ENCODE measurements at regions not wholly inside any gene's neighbourhood (a gene's known extent, or its start where the extent isn't known, plus 50 kb on each side); places are given as distances from the start of the nearest gene placed in this dataset.
"Not testable (repeated sequence)": the region's sequence is repeated elsewhere in the genome, so short reads cannot be mapped to it uniquely, and the experiment has no call there.

DNA sequence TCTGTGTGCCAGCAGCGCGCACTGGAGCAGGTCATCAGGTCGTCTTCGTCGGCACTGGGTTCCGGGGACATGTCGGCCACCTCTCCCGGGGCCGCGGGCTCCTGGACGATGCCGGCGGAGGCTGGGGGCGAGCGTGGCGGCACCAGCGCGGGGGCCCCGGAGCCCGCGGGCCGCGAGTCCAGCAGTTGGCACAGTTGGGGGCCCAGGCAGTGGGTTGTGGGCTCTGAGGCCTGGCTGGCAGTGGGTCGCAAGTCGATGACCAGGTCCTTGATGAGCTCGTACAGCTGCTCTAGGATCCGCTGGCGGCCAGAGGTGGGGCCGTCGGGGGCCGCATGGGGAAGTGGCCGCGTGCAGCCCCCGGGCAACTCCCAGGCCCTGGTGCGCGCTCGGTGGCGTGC is 300.5 kb downstream of the CCDC74A start:
- DNase-seq (ENCODE audit: low read depth) = no peak

DNA sequence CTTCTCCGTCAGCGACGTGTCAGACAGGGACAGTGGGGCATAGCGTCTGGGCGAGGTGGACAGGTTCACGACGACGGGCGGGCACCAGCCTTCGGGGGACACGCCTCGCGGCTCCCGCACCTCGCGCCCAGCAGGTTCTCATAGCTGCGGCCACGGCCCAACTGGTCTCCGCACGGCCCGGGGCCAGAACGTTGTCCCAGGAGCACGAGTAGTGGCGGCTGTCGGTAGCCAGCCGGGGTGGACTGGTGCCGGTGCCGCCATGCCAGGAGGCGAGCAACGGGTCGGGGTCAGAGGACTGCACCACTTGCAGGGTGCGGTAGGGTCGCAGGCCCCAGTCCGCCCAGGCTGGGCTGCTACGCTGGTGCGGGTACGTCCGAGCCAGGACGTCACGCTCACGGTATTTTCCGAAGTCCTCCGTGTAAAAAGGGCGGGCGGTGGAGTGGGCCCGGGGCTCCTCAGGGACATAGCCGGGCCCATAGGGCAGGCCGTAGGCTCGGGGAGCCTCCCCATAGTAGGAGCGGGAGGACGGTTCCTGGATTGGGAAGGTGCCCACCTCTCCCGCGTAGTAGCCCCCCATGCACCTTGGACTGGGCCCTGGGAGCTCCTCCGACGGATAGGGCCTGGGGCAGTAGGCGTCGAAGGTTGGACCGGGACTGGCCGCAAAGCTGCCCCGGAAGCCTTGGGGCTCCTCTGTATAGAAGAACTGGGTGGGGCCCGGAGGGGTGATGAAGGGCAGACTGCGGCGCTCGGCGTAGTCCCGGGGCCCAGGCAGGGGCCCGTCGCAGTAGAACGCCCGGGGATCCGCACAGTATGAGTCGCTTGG is 301.2 kb downstream of the CCDC74A start:
- not testable (repeated sequence) for DNase-seq (ENCODE audit: low read depth)

DNA sequence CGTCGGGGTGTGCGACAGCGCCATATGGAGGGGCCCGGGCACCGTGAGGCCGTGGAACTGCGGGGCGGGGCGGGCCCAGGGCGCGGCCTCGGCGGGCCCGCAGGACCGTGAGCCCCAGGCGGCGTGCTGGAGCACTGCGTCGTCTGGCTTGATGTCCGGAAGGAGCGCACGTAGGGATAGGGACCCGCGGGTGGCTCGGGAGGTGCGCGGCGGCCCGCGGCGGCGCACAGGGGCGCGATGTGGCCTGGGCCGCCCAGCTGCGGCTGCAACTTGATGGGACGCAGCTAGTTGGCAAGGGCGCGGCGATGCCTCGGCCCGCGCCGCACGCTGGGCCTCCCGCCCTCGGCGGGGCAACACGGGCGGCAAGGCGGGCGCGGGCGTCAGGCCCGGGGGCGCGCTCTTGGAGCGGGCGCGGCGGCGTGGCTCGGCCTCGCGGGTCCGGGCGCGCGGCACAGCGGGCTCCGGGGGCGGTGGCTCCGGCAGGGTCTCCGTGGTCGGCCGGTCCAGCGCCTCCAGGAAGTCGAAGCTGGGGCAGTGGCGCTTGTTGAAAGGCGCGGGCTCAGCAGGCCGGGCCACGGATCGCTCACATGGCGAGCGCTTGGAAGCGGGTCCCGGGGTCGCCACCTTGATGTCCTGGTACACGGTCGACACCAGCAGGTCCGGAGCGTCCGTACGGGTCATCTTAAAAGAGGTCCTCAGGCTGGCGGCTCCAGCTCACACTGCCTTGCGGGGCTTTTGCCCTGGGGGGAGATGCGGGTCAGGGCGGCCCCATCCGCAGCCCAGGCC is 302.0 kb downstream of the CCDC74A start:
- not testable (repeated sequence) for DNase-seq (ENCODE audit: low read depth)

DNA sequence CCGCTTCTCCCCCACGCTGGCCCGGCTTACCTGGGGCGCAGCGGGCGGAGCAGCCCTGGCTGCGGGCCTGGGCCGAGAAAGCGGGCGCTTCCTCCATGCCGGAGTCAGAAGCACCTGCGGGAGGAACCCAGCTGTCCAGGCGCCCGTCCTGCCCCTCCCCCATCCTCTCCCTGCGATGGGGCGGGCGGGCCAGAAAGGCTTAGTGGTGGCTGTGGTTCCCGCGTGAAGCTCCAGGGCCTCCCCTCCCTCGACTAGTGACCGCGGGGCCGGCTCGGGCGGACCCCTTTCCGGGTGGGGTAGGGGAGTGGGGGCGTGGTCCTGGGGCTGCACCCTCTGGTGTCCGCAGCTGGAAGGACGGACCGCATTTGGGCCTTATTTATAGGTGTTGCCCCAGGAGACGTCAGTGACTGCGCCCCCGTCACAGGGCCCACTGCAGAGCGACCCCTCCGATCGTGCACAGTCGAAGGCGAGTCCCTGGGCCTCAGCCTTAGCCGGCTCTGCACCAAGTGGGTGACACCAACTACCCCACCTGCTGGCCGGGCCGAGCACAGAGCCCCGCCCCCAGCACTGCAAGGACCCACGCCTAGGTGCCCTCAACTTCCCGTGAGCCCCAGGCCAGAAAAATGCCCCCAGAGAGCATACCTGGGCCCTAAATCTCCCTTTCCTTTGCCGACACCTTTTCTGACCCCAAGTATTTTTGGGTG is 302.7 kb downstream of the CCDC74A start:
- not testable (repeated sequence) for DNase-seq (ENCODE audit: low read depth)

DNA sequence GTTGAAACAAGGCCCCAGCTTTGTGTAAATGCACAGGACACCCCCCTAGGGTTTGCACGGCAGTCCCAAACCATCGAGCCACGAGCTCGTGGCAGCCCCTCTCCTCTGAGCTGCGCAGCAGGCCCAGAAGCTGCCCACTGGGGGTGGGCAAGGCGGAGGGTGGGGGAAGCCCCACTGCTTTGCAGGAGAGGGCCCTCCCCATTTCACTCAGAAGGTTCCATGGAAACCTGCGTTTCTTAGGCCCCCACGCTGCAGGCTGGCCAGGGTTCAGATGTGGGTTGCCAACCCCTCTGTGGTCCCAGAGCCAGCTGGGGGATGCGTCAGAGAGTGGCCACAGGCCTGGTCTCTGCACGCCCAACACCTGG is 303.2 kb downstream of the CCDC74A start:
- DNase-seq (ENCODE audit: low read depth) = not testable (repeated sequence)

DNA sequence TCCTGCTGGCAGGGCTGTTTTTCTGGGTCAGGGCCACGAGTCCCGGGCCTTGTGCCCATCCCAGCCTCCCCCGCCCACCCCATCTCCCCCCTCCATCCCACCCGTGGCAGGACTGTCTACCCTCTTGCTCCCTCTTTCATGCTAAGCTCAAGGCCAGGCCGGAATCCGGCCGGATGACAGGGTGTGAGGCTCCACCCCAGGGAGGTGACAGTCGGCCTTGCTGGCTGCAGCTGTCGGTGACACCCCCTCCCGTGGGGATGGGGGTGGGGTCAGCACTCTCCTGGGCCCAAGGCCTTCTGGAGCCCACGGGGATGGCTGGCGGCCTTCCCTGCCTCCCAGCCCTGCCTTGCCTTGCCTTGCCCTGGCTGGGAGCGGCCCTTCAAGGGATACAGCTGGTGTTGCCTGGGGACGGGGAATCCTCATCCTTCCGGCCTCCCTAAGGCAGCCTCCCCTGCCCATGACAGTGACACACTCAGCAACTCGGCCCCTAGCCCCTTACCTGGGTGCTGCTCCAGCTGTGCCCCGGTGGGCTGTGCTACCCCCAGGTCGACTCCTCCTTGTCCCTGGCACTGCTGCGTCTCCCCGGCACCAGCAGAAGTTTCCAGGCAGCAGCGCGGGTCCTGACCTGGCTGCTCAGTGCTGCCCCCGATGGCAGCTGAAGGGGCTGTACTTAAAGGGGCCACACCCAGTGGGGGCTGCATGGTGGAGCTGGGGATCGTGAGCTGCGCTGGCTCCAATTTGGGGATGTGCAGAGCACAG is 303.9 kb downstream of the CCDC74A start:
- not testable (repeated sequence) for DNase-seq (ENCODE audit: low read depth)

DNA sequence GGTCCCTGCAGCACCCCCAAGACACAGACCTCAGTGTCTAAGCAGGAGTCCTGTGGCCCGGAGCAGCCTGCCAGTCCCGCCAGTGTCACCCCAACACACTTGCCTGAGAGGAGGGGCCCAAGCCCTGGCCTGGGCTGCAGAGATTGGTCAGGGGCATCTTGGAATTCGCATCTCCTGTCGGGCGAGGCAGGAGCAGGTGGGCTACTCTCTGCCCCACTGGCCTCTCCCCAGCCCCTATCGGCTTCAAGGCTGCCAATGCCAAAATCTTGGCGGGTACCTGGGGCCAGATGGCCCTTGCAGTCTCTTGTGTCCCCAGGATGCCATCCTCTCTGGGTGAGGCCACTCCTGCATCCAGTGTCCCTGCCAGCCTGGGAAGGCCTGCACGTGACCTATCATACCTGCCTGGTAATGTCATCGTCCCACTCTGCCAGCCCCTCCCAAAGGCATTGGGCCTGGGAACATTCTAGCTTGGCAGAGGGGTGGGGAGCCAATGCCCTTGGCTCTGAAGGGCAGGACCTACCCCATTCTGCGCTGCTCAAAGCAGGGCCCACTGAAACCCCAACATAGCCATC is 304.6 kb downstream of the CCDC74A start:
- not testable (repeated sequence) for DNase-seq (ENCODE audit: low read depth)

DNA sequence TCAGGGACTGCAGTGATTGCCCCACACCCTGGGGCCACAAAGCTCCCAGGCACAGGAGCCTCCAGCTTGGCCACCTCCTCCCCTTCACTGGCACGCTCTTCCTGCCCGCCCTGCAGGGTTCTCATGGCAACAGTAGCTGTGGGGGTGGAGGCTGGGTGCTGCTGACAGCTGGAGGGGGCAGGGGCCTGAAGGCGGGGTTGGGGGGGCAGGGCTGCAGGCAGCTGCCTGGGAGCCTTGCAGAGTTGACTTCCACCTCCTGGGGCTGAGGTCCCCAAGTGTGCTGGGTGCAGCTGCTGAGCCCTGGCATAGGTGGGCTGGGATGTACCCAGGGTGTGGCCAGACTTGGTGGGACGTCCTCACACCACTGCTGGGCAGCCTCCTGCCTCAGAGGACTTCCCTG is 305.2 kb downstream of the CCDC74A start:
- not testable (repeated sequence) for DNase-seq (ENCODE audit: low read depth)

DNA sequence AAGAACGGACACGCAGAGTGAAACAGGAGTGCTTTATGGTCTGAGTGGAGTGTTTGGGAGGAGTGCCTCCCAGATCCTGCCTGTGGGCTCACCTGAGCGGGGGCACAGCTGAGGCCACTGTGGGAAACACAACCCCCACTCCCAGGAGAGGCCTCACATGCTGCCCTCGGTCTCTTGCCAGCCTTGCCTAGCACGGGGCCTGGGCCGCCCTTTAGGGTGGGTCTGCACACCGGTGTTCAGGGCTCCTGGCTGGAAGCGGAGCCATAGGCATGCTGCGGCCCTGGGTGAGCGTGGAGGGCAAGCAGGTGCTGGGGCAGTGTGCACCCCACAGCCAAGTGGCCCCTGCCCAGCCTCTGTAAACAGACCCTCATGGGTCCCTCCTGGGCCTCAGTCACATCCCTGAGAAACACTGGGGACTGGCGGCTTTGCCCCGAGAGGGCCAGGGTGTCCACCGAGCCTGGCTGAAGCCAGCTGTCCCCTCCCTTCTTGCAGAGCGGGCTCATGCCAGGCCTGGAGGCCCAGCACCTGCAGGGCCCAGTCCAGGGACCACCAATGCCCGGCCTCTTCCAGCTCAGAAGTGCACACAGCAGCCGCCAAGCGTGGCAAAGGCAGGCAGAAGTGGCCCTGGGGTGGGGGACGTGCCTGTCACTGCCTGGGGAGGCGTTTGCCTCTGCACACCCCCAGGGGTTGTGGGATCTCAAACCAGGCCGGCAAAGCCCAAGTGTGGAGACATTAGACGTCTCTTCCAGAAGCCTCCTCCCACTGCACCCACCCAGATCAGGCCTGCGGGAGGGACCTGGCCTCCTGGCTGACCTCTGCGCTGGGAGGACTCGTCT is 305.9 kb downstream of the CCDC74A start:
- not testable (repeated sequence) for DNase-seq (ENCODE audit: low read depth)

DNA sequence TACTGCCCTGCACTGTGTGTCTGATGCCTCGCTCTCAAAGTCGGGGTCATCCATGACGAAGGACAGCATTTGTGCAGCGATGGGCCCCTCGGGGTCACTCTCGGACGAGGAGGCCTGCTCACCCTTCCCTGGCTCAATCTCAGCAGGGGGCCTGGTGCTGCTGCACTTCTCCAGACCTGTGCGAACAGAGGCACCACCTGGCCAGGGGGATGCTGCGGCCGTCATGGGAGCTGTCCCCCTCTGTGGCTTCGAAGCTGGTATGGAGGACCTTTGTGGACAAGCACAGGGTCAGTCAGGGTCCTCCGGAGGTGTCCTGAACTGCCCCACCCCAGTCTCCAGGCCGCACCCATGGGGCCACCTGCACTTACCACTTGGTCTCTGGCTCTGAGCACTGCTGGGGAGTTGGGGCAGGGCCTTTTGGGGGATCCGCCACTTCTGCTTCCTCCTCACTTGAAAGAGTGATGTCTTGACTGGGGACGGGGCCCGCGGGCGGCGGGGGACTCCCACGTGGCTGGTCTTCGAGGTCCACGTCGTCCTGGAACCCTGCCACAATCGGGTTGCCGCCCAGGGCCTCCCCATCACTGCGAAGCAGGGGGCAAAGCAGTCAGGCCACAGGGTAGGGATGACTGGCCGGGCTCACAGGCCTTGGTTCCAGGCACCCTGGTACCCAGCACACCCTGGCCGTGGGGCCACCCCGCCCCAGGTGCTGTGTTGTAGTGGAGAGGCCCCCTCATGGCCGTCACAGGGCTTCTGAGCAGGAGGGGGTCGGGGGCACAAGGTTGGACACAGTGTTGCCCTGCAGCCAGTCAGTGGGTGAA is 306.7 kb downstream of the CCDC74A start:
- DNase-seq (ENCODE audit: low read depth) = not testable (repeated sequence)

DNA sequence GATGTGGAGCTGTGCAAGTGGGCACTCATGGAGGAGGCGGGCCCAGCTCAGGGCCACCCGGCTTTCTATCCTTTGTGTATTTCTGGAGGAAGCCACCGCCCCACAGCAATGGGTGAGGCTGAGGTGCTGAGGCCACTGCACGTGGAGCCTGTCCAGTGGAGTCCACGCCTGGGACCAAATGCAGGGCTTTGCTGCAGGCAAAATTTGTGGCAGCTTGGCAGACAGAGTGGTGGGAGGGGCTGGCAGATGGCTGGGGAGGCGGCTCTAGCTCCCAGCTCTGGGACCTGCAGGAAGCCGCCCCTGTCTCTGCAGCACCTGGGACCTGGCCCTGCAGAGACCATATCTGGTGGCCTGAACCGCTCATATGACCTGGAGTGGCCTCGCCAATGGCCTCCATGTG is 307.3 kb downstream of the CCDC74A start:
- not testable (repeated sequence) for DNase-seq (ENCODE audit: low read depth)

DNA sequence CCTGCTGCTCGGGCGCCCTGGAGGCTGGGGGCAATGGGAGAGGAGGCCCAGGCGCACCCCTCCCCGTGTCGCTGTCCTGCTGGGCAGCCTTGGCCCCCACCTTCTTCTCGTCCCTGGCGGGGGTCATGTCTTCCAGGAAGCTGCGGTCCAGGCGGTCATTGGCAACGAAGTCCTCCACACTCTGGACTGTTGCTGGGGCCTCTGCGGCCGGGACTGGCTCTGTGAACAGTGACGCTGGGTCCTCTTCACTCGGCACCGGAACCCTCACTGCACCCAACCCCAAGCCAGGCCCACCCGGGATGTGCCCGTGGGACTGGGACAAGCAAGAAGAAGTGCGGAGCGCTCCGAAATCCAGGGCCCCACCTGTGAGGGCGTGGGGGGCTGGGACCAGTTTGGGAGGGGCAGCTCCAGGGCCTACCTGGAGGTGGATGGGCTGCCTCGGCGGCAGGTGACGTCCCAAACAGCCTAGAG is 308.0 kb downstream of the CCDC74A start:
- DNase-seq (ENCODE audit: low read depth) = no peak

DNA sequence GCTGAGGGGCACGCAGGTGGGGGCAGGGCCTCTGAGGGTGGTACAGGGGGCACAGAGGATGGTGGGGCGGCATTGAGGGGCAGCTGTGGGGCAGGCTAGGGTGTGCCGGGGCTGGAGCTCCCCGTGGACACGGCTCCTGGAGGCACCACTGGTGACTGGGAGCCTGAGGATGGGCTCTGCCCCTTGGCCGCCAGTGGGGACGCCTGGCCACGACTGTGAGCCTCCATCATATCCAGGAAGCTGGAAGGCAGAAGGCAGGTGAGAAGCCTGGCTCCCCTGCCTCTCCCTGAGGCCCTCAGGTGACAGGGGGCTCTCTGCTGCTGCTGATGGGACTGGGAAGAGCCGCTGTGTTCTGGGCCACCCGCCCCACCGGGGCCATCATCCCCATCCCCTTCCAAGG is 308.4 kb downstream of the CCDC74A start:
- not testable (repeated sequence) for DNase-seq (ENCODE audit: low read depth)

DNA sequence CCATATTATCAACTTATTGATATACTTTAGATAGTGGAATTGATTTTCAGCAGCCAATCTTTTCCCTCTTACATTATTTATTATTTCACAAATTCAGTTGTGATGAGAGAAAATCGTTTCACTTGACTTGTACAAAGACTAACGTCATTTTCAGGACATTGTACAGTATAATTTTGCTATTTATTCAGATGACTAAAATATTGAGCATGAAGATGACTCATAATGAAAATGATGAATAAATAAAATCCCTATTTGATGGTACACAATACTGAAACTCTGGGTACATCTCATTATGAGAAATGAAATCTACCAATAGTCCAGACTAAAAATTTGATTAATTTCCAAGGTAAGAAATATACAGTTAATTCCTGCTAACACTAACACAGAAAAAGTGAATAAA is 316.4 kb downstream of the CCDC74A start:
- not testable (repeated sequence) for DNase-seq (ENCODE audit: low read depth)

DNA sequence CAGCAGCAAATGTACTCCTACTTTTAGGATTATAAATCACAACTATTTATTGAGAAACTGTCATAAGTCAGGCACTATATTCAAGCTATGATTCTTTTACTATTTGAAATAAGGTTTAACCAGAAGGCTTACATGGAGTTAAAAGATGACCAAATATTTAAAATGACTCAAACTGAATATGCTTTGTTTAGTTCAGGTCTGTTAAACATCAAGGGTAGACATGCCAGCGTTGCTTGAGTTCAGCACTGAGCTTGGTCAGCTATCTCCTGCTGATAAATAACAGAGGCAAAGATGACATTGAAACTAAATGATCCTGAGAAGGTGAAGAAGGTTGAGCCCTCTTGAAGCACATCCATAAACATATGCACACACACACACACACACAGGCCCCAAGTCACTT is 305.6 kb downstream of the ANKRD30BL start:
- not testable (repeated sequence) for DNase-seq (ENCODE audit: low read depth)

DNA sequence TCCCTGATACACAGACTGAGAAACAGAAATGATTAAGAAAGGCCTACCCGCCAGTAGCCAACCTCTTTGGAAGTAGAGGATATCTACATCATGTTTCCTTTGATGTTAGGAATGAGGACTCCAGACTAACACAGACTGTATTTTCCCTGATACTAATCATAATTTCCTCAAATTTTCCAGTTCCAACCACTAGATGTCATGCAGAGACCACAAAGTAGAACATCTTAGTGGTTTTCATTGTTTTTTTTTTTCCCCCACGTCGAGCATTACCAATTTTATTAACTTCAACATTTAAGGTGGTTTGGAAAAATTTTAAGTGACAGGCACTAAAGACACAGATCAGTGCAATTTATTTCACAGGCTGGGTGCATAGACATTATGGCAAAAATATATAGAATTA is 303.6 kb downstream of the ANKRD30BL start:
- DNase-seq (ENCODE audit: low read depth) = not testable (repeated sequence)
